GM19240 (cell line): ENCODE measurements at regions not wholly inside any gene's neighbourhood (a gene's known extent, or its start where the extent isn't known, plus 50 kb on each side); places are given as distances from the start of the nearest gene placed in this dataset.
"Not testable (repeated sequence)": the region's sequence is repeated elsewhere in the genome, so short reads cannot be mapped to it uniquely, and the experiment has no call there.

Source experiments
- DNase-seq: peaks from one replicate; pipeline ENCODE4 v3.0.0; 2011; ENCODE audit warnings: low spot score; ENCODE audit not compliant: insufficient read length

- not testable (repeated sequence) for DNase-seq
Measured at GRCh38 chr10:76616666-76617065, 1020.9 kb downstream of the KCNMA1 start.

- DNase-seq: no peak
Measured at GRCh38 chr10:76615049-76615448, 1022.6 kb downstream of the KCNMA1 start.
